ENCODE measurements at regions not wholly inside any gene's neighbourhood (a gene's known extent, or its start where the extent isn't known, plus 50 kb on each side); places are given as distances from the start of the nearest gene placed in this dataset.

GRCh38 chr14:104361101-104361591 lies 218.4 kb upstream of the C14orf180 start:
- WGBS, 2 donors: 67 to 68% methylated on average over 14 of the region's 14 CpGs
- Histone ChIP-seq H3K4me3 (replicated peaks in 1 of 3) (no peak overlapping the region), H3K36me3 (no peaks in the 10 kb centered on the region), H3K9me3 (no peaks in the 10 kb centered on the region), H3K4me1 (no peaks in the 10 kb centered on the region), H3K27me3 (no peaks in the 10 kb centered on the region), H3K27ac (no peak overlapping the region)
- DNase-seq: no peak
- TF ChIP-seq POLR2A (IDR thresholded peaks at IDR 0.05): no peak
- no peak for TF ChIP-seq CTCF (IDR thresholded peaks at IDR 0.05)
- intact Hi-C loops (cut with DNase I): no loop called here

- WGBS, 2 donors: 74 to 77% methylated on average over 10 of the region's 20 CpGs
- Histone ChIP-seq H3K27me3 (no peaks in the 10 kb centered on the region), H3K36me3 (no peaks in the 10 kb centered on the region), H3K27ac (no peak overlapping the region), H3K9me3 (no peaks in the 10 kb centered on the region), H3K4me1 (no peaks in the 10 kb centered on the region), H3K4me3 (replicated peaks in 1 of 3) (no peak overlapping the region)
- no peak for DNase-seq
- TF ChIP-seq CTCF (IDR thresholded peaks at IDR 0.05): no peak
- TF ChIP-seq POLR2A (IDR thresholded peaks at IDR 0.05): no peak
- intact Hi-C loops (cut with DNase I): no loop called here
Observed at GRCh38 chr14:104361921-104362681, 217.5 kb upstream of the C14orf180 start.

GRCh38 chr14:104362761-104363605 lies 216.6 kb upstream of the C14orf180 start:
- Histone ChIP-seq H3K4me3 (replicated peaks in 1 of 3) (no peak overlapping the region), H3K4me1 (no peaks in the 10 kb centered on the region), H3K27ac (no peak overlapping the region), H3K27me3 (no peaks in the 10 kb centered on the region), H3K36me3 (no peaks in the 10 kb centered on the region), H3K9me3 (no peaks in the 10 kb centered on the region)
- intact Hi-C loops (cut with DNase I): no loop called here
- TF ChIP-seq POLR2A (IDR thresholded peaks at IDR 0.05) (no peak), CTCF (IDR thresholded peaks at IDR 0.05) (no peak)
- DNase-seq: no peak
- 84 to 87% methylated on average over 12 to 19 of the region's 19 CpGs for WGBS, 2 donors

GRCh38 chr14:104363891-104364760 lies 215.4 kb upstream of the C14orf180 start:
- H3K27me3 ChIP-seq: no peaks in the 10 kb centered on the region
- H3K4me1 ChIP-seq: no peaks in the 10 kb centered on the region
- 78 to 84% methylated on average over 19 of the region's 20 CpGs for WGBS, 2 donors
- no peak overlapping the region for H3K27ac ChIP-seq
- intact Hi-C loops (cut with DNase I): no loop called here
- TF ChIP-seq CTCF (IDR thresholded peaks at IDR 0.05) (no peak), POLR2A (IDR thresholded peaks at IDR 0.05) (no peak)
- H3K36me3 ChIP-seq: no peaks in the 10 kb centered on the region
- no peak overlapping the region for H3K4me3 ChIP-seq (replicated peaks in 1 of 3)
- no peak for DNase-seq
- H3K9me3 ChIP-seq: no peaks in the 10 kb centered on the region
